HepG2 (cell line): ENCODE measurements at regions not wholly inside any gene's neighbourhood (a gene's known extent, or its start where the extent isn't known, plus 50 kb on each side); places are given as distances from the start of the nearest gene placed in this dataset.

ENCODE experiments used
- ATAC-seq: fragments of 200-7000 bp; cut with Tn5 transposase; 3 replicates; pipeline ENCODE4 v1.9.1; 2020; ENCODE audit warnings: mild to moderate bottlenecking, moderate library complexity
- BruUV-seq: library from RNA; stranded (reverse); fragments of 400-500 nt; replicated peaks from 2 replicates; lab custom pipeline; 2021; lab: Mats Ljungman, UMichigan
- CTCF ChIA-PET: fragments of 300-600 bp; formaldehyde crosslinking; extraction: SDS; loops from one replicate; lab custom pipeline; 2021; ENCODE audit warnings: low total read pairs, inconsistent platforms, low intra/inter-chr PET ratio; lab: Yijun Ruan, JAX
- POLR2A ChIA-PET: fragments of 350-600 bp; sonication (Branson Sonifier 250); formaldehyde crosslinking; loops from one replicate; lab custom pipeline; 2020; ENCODE audit warnings: antibody characterized with exemption, inconsistent platforms; lab: Yijun Ruan, JAX
- DNase-seq: peaks from one replicate; pipeline ENCODE4 v3.0.0-alpha.2; 2015; ENCODE audit warnings: low spot score
- FAIRE-seq: peaks from 3 replicates; lab custom pipeline; 2011; peaks lifted over from hg19 to GRCh38; lab: Jason Lieb, UNC
- H2AFZ ChIP-seq: one replicate; pipeline ENCODE4 v1.6.1; 2011; ENCODE audit warnings: low read length, inconsistent platforms
- H3K27ac ChIP-seq: fragments of 300-600 bp; 3 replicates; pipeline ENCODE4 v1.8.0; 2011; ENCODE audit warnings: mixed run types, mild to moderate bottlenecking, mixed read lengths, low read length, inconsistent platforms; ENCODE audit not compliant: insufficient read depth; ENCODE audit errors: extremely low read length
- H3K27me3 ChIP-seq, 2 experiments: fragments of 200-600 bp in 1 of 2; 2 replicates in 1 of 2; 3 replicates in 1 of 2; pipeline versions ENCODE4 v1.6.0 to v1.8.0; 2011; ENCODE audit warnings: low read length in 2 of 2, mild to moderate bottlenecking in 2 of 2, moderate library complexity in 2 of 2, inconsistent platforms in 1 of 2; ENCODE audit not compliant: insufficient read depth in 2 of 2, control insufficient read depth in 1 of 2
- H3K36me3 ChIP-seq, 2 experiments: fragments of 200-600 bp in 1 of 2; replicated peaks in 1 of 2; 2 replicates in 1 of 2; 3 replicates in 1 of 2; pipeline versions ENCODE4 v1.5.1 to v1.8.0; 2011; ENCODE audit warnings: low read length in 2 of 2, inconsistent platforms in 1 of 2; ENCODE audit not compliant: insufficient read depth in 2 of 2, control insufficient read depth in 1 of 2
- H3K4me1 ChIP-seq: 2 replicates; pipeline ENCODE4 v1.5.1; 2012; ENCODE audit warnings: low read length, inconsistent platforms; ENCODE audit not compliant: insufficient read depth
- H3K4me2 ChIP-seq: 2 replicates; pipeline ENCODE4 v1.6.0; 2011; ENCODE audit warnings: low read depth, low read length, inconsistent platforms
- H3K4me3 ChIP-seq, 3 experiments: fragments of 200-600 bp in 1 of 3; sonication (generic), shearing (Covaris generic) in 1 of 3; replicated peaks in 1 of 3; 2 replicates each; pipeline ENCODE4 v1.5.1; 2011 to 2016; ENCODE audit warnings: low read length in 3 of 3, inconsistent platforms in 2 of 3, low read depth in 2 of 3, mild to moderate bottlenecking in 2 of 3, control low read depth in 1 of 3, mixed read lengths in 1 of 3; ENCODE audit not compliant: insufficient read depth in 1 of 3
- H3K79me2 ChIP-seq: one replicate; pipeline ENCODE4 v1.6.1; 2011; ENCODE audit warnings: low read length, inconsistent platforms; ENCODE audit not compliant: insufficient read depth
- H3K9ac ChIP-seq: 2 replicates; pipeline ENCODE4 v1.6.0; 2011; ENCODE audit warnings: mild to moderate bottlenecking, low read depth, low read length, inconsistent platforms; ENCODE audit not compliant: insufficient read depth
- H3K9me3 ChIP-seq: 2 replicates; pipeline ENCODE4 v1.5.1; 2012; ENCODE audit warnings: mild to moderate bottlenecking, low read length
- H4K20me1 ChIP-seq: 2 replicates; pipeline ENCODE4 v1.6.0; 2011; ENCODE audit warnings: inconsistent platforms, mild to moderate bottlenecking, low read length, moderate library complexity; ENCODE audit not compliant: insufficient read depth
- ATAD3A ChIP-seq: sonication (generic); formaldehyde crosslinking; IDR thresholded peaks from 2 replicates; pipeline ENCODE4 v1.4.0; 2020; ENCODE audit warnings: missing genetic modification reagents
- HMG20B ChIP-seq: conservative IDR thresholded peaks from 2 replicates; pipeline ENCODE4 v1.6.1; 2016; ENCODE audit warnings: missing genetic modification reagents, missing compliant biosample characterization
- HNF4A ChIP-seq: sonication (generic); formaldehyde crosslinking; IDR thresholded peaks from 2 replicates; pipeline ENCODE4 v1.4.0; 2020; ENCODE audit warnings: missing genetic modification reagents
- NR0B2 ChIP-seq: sonication (generic); formaldehyde crosslinking; IDR thresholded peaks from 2 replicates; pipeline ENCODE4 v1.4.0; 2020; ENCODE audit warnings: mild to moderate bottlenecking, missing genetic modification reagents
- PAXIP1 ChIP-seq: sonication (generic); formaldehyde crosslinking; conservative IDR thresholded peaks from 2 replicates; pipeline ENCODE4 v1.4.0; 2020; ENCODE audit warnings: mild to moderate bottlenecking, missing genetic modification reagents, moderate library complexity
- PPARG ChIP-seq: conservative IDR thresholded peaks from 2 replicates; pipeline ENCODE4 v1.6.1; 2016; ENCODE audit warnings: missing biosample characterization, missing genetic modification reagents
- RERE ChIP-seq: IDR thresholded peaks from 2 replicates; pipeline ENCODE4 v1.6.1; 2016; ENCODE audit warnings: low read depth, missing genetic modification reagents, missing compliant biosample characterization
- STAT5B ChIP-seq: sonication (generic); formaldehyde crosslinking; IDR thresholded peaks from 2 replicates; pipeline ENCODE4 v1.4.0; 2020; ENCODE audit warnings: missing genetic modification reagents
- TEAD3 ChIP-seq: optimal IDR thresholded peaks from 2 replicates; pipeline ENCODE3; 2016; ENCODE audit warnings: borderline replicate concordance
- TP53 ChIP-seq: sonication (generic); formaldehyde crosslinking; conservative IDR thresholded peaks from 2 replicates; pipeline ENCODE4 v1.4.0; 2020; ENCODE audit warnings: missing genetic modification reagents
- ZNF362 ChIP-seq: sonication (generic); formaldehyde crosslinking; IDR thresholded peaks from 2 replicates; pipeline ENCODE4 v1.4.0; 2020; ENCODE audit warnings: missing genetic modification reagents, mild to moderate bottlenecking, borderline replicate concordance
- ZNF563 ChIP-seq: sonication (generic); formaldehyde crosslinking; IDR thresholded peaks from 2 replicates; pipeline ENCODE4 v1.8.0; 2022; ENCODE audit warnings: mild to moderate bottlenecking, moderate library complexity, missing genetic modification reagents
- WGBS: methylation state at CpG from one replicate; pipeline ENCODE4 v1.1.6; 2017; ENCODE audit warnings: low lambda C conversion rate; 5-methylcytosine and 5-hydroxymethylcytosine counted together
- in situ Hi-C: cut with HindIII; loops from 2 replicates; pipeline ENCODE4 v1.10.0; 2017; ENCODE audit warnings: low pct_unique_long_range_greater_than_20kb; ENCODE audit not compliant: extremely low pct_ligation_motif_present
- intact Hi-C: fragments of 100-400 bp; cut with micrococcal nuclease; formaldehyde crosslinking; loops from one replicate; pipeline ENCODE4 v1.10.0; 2022; ENCODE audit not compliant: unreplicated experiment

- intact Hi-C loops (no loop called here), in situ Hi-C loops (no loop called here)
- 23% methylated on average over 1 of the region's 1 CpG for WGBS
- Histone ChIP-seq H3K4me3 (no peak overlapping the region), H4K20me1 (no peaks in the 10 kb centered on the region), H3K9me3 (no peaks in the 10 kb centered on the region), H3K79me2 (no peaks in the 10 kb centered on the region), H3K36me3 (no peaks in the 10 kb centered on the region), H3K27me3 (no peaks in the 10 kb centered on the region)
- ATAC-seq (peak; percentile 62; the same call in 2 of the 3 replicates), DNase-seq (peak; percentile 49)
- CTCF ChIA-PET: no interaction called here
- BruUV-seq: no TSS peak
- TF ChIP-seq STAT5B (CRISPR knock-in tag): no peak
- no peak for TF ChIP-seq ZNF563 (CRISPR knock-in tag)
- TF ChIP-seq TEAD3 (CRISPR knock-in tag): peak; percentile 16
- no peak for TF ChIP-seq HMG20B (CRISPR knock-in tag)
- TF ChIP-seq PAXIP1 (CRISPR knock-in tag): no peak
- peak; percentile 46 for TF ChIP-seq HNF4A (CRISPR knock-in tag)
- no peak for TF ChIP-seq RERE
- TF ChIP-seq ATAD3A (CRISPR knock-in tag): no peak
- no peak for TF ChIP-seq TP53 (CRISPR knock-in tag)
- no peak for TF ChIP-seq NR0B2 (CRISPR knock-in tag)
- peak; percentile 55; the same call in 1 of the 2 replicates for TF ChIP-seq PPARG (CRISPR knock-in tag)
- TF ChIP-seq ZNF362 (CRISPR knock-in tag): peak; percentile 39; the same call in 1 of the 2 replicates
- TF ChIP-seq, all 625 proteins: peak for 4
- POLR2A ChIA-PET: interaction anchor here (0.7 kb wide), 1 partner anchor 229 kb away, joined by 3 read pairs; no protein-coding TSS in a partner anchor
- peaks cover 21% of the 10 kb centered on the region for H3K4me1 ChIP-seq
- no peak overlapping the region for H3K9ac ChIP-seq
- no peak overlapping the region for H3K4me2 ChIP-seq
- no peak for FAIRE-seq
- no peak overlapping the region for H2AFZ ChIP-seq
- no peak overlapping the region for H3K27ac ChIP-seq
These were observed 413.3 kb downstream of the SPRY1 start for GRCh38 chr4:123809864-123810263.
